IPS-15b (cell line): ENCODE measurements at regions not wholly inside any gene's neighbourhood (a gene's known extent, or its start where the extent isn't known, plus 50 kb on each side); places are given as distances from the start of the nearest gene placed in this dataset.
"Not testable (repeated sequence)": the region's sequence is repeated elsewhere in the genome, so short reads cannot be mapped to it uniquely, and the experiment has no call there.

Source experiments
- H3K27me3 ChIP-seq: one replicate; pipeline ENCODE4 v1.6.1; 2013; ENCODE audit warnings: low read length; ENCODE audit not compliant: control insufficient read depth, insufficient read depth
- H3K36me3 ChIP-seq: one replicate; pipeline ENCODE4 v1.6.1; 2013; ENCODE audit warnings: low read length; ENCODE audit not compliant: control insufficient read depth, insufficient read depth
- H3K4me1 ChIP-seq: one replicate; pipeline ENCODE4 v1.6.1; 2013; ENCODE audit warnings: mild to moderate bottlenecking, low read length; ENCODE audit not compliant: control insufficient read depth, insufficient read depth
- H3K4me3 ChIP-seq: one replicate; pipeline ENCODE4 v1.5.1; 2013; ENCODE audit warnings: low read depth, low read length
- H3K9ac ChIP-seq: one replicate; pipeline ENCODE4 v1.6.1; 2013; ENCODE audit warnings: low read depth, mild to moderate bottlenecking, low read length
- H3K9me3 ChIP-seq: one replicate; pipeline ENCODE4 v1.6.1; 2013; ENCODE audit warnings: mild to moderate bottlenecking, low read length; ENCODE audit not compliant: control insufficient read depth, insufficient read depth

GRCh38 chr13:65508338-65508737, 1721.8 kb downstream of the PCDH9 start:
- Histone ChIP-seq H3K4me3 (no peak overlapping the region), H3K27me3 (no peaks in the 10 kb centered on the region), H3K9ac (no peak overlapping the region), H3K36me3 (no peaks in the 10 kb centered on the region), H3K9me3 (no peaks in the 10 kb centered on the region), H3K4me1 (no peaks in the 10 kb centered on the region)

GRCh38 chr13:65505941-65506340, 1724.2 kb downstream of the PCDH9 start:
- Histone ChIP-seq H3K36me3 (no peaks in the 10 kb centered on the region), H3K27me3 (no peaks in the 10 kb centered on the region), H3K9me3 (no peaks in the 10 kb centered on the region), H3K4me3 (no peak overlapping the region), H3K9ac (no peak overlapping the region), H3K4me1 (no peaks in the 10 kb centered on the region)

DNA sequence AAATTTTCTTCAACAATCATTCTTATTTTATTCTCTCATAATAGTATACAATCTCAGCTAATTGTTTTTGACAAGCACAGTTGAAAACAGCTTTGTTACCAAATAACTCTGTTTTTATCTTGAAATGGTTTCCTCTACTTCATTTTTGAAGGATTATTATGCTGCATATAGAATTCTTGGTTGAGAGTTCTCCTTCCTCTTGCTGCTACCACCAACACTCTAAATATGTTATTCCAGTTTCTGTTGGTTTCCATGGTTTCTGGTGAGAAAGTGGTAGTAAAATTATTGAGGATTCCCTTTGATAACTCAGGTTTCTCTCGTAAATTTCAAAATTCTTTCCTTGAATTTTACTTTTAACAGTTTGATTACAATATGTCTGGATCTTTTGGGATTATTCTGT, 1725.9 kb downstream of the PCDH9 start:
- Histone ChIP-seq H3K9ac (no peak overlapping the region), H3K4me1 (no peaks in the 10 kb centered on the region), H3K9me3 (no peaks in the 10 kb centered on the region), H3K27me3 (no peaks in the 10 kb centered on the region), H3K4me3 (no peak overlapping the region), H3K36me3 (no peaks in the 10 kb centered on the region)

DNA sequence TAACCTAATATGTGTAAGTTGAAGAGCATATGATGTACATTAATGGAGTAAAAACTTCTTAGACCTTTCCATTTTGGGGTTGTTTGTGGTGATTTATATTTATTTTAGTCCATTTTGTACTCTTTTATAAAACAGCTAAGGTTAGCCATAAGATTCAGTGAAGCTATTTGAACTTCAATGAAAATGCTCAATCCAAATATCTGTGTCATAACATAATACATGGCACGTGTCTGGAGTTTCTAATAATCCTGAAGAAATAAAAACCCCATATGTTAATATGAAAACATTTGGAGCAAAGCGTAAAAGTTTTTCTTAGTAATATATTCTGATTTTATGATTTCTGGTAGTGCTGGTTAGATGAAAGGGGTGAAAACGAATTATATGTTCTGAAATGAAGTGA, 1729.7 kb downstream of the PCDH9 start:
- Histone ChIP-seq H3K36me3 (no peaks in the 10 kb centered on the region), H3K27me3 (no peaks in the 10 kb centered on the region), H3K9me3 (no peaks in the 10 kb centered on the region), H3K9ac (no peak overlapping the region), H3K4me1 (no peaks in the 10 kb centered on the region), H3K4me3 (no peak overlapping the region)

- H3K9ac ChIP-seq, result no peak overlapping the region
- no peaks in the 10 kb centered on the region for H3K27me3 ChIP-seq
- no peaks in the 10 kb centered on the region for H3K36me3 ChIP-seq
- H3K4me3 ChIP-seq, result no peak overlapping the region
- no peaks in the 10 kb centered on the region for H3K4me1 ChIP-seq
- H3K9me3 ChIP-seq, result no peaks in the 10 kb centered on the region
Measured at GRCh38 chr13:65499256-65499655, 1730.9 kb downstream of the PCDH9 start.

- H3K4me3 ChIP-seq, result no peak overlapping the region
- no peaks in the 10 kb centered on the region for H3K4me1 ChIP-seq
- no peak overlapping the region for H3K9ac ChIP-seq
- H3K36me3 ChIP-seq, result no peaks in the 10 kb centered on the region
- H3K9me3 ChIP-seq, result no peaks in the 10 kb centered on the region
- no peaks in the 10 kb centered on the region for H3K27me3 ChIP-seq
Measured at GRCh38 chr13:65497265-65497664, 1732.9 kb downstream of the PCDH9 start.

DNA sequence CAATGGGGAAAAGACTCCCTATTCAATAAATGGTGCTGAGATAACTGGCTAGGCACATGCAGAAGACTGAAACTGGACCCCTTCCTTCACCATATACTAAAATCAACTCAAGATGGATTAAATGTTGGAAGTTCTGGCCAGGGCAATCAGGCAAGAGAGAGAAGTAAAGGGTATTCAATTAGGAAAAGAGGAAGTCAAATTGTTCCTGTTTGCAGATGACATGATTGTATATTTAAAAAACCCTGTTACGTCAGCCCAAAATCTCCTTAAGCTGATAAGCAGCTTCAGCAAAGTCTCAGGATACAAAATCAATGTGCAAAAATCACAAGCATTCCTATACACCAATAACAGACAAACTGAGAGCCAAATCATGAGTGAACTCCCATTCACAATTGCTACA, 1739.4 kb downstream of the PCDH9 start:
- not testable (repeated sequence) for H3K4me1 ChIP-seq, H3K36me3 ChIP-seq, H3K4me3 ChIP-seq

DNA sequence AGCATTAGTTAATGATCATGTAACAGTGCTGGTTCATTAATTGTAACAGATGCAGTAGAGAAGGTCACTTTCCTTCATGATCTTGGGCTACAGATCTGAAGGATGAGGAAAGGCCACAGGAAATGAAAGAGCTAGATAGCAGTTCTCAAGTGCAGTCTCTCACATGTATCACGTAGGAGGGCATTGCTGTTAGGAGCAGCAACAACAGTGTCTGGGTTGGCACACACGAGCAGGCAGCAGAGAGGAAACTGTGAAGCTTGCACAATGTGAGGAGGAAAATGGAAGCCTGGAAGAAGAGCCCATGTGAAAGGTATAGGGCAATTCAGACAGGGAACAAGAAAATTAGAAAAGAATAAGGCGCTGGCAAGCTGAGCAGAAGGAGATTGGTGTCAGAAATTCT, 1741.5 kb downstream of the PCDH9 start:
- Histone ChIP-seq H3K27me3 (no peaks in the 10 kb centered on the region), H3K9me3 (no peaks in the 10 kb centered on the region), H3K4me1 (no peaks in the 10 kb centered on the region), H3K36me3 (no peaks in the 10 kb centered on the region), H3K4me3 (no peak overlapping the region), H3K9ac (no peak overlapping the region)

More for the DNA sequence above, 1739.4 kb downstream of the PCDH9 start:
- not testable (repeated sequence) for H3K9me3 ChIP-seq, H3K9ac ChIP-seq, H3K27me3 ChIP-seq

GRCh38 chr13:65479692-65480091, 1750.4 kb downstream of the PCDH9 start:
- Histone ChIP-seq H3K9me3 (no peaks in the 10 kb centered on the region), H3K4me3 (no peak overlapping the region), H3K9ac (no peak overlapping the region), H3K27me3 (no peaks in the 10 kb centered on the region), H3K4me1 (no peaks in the 10 kb centered on the region), H3K36me3 (no peaks in the 10 kb centered on the region)

- Histone ChIP-seq H3K9me3 (no peaks in the 10 kb centered on the region), H3K36me3 (no peaks in the 10 kb centered on the region), H3K4me1 (no peaks in the 10 kb centered on the region), H3K27me3 (no peaks in the 10 kb centered on the region), H3K4me3 (no peak overlapping the region), H3K9ac (no peak overlapping the region)
Measured at GRCh38 chr13:65473196-65473595, 1756.9 kb downstream of the PCDH9 start.

- H3K4me1 ChIP-seq, result no peaks in the 10 kb centered on the region
- H3K4me3 ChIP-seq, result no peak overlapping the region
- no peaks in the 10 kb centered on the region for H3K9me3 ChIP-seq
- no peaks in the 10 kb centered on the region for H3K27me3 ChIP-seq
- no peaks in the 10 kb centered on the region for H3K36me3 ChIP-seq
- H3K9ac ChIP-seq, result no peak overlapping the region
Measured at GRCh38 chr13:65472336-65472735, 1757.8 kb downstream of the PCDH9 start.

DNA sequence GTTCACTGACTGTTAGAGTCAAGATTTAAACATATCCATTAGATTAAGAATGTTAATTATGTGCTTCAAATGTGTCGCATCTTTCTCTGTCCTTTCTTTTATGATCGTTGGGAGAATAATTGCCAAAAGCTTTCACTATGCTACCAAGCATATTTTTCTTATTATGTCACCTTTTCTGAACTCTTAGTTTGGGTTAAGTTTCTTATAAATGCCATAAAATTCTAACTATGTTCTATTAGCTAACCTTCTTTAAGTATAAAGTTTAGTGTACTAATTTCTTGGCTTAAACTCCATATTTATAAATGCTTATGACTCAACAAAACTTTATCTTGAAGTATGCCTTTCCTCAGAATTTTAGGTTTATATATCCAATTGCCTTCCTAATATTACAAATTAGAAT, 1759.4 kb downstream of the PCDH9 start:
- Histone ChIP-seq H3K4me1 (no peaks in the 10 kb centered on the region), H3K4me3 (no peak overlapping the region), H3K9me3 (no peaks in the 10 kb centered on the region), H3K36me3 (no peaks in the 10 kb centered on the region), H3K9ac (no peak overlapping the region), H3K27me3 (no peaks in the 10 kb centered on the region)

DNA sequence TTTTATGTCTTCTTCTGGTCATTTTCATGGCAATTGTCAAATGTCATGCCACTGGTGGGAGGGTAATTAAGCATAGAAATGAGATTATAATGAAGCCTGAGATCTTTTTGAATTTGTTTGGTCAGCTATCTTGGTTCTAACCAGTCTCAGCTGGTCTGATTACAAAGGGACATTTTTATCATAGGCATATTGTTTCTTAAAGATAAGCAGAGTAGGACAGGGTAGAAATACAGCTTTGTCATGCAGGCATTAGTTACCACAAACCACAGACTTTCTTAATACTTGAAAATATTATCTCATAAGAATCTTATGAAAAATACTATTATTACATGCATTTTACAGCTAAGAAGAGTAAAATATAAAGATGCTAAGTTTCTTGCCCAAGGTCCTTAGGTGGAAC, 1761.5 kb downstream of the PCDH9 start:
- H3K36me3 ChIP-seq, result no peaks in the 10 kb centered on the region
- no peak overlapping the region for H3K4me3 ChIP-seq
- H3K27me3 ChIP-seq, result no peaks in the 10 kb centered on the region
- no peaks in the 10 kb centered on the region for H3K4me1 ChIP-seq
- no peaks in the 10 kb centered on the region for H3K9me3 ChIP-seq
- no peak overlapping the region for H3K9ac ChIP-seq
